Cerebellar cortex (tissue), 1 donor: ENCODE measurements at regions not wholly inside any gene's neighbourhood (a gene's known extent, or its start where the extent isn't known, plus 50 kb on each side); places are given as distances from the start of the nearest gene placed in this dataset.
"Not testable (repeated sequence)": the region's sequence is repeated elsewhere in the genome, so short reads cannot be mapped to it uniquely, and the experiment has no call there.

Experiments
- DNase-seq: peaks from one replicate; pipeline ENCODE4 v3.0.0-alpha.2; 2015; ENCODE audit warnings: low spot score

GRCh38 chr3:182136008-182136910 is 424.5 kb downstream of the SOX2 start:
- no peak for DNase-seq

- DNase-seq = no peak
Observed at GRCh38 chr3:182138393-182138792, 426.7 kb downstream of the SOX2 start.

- DNase-seq = no peak
Observed at GRCh38 chr3:182139627-182140357, 428.1 kb downstream of the SOX2 start.

- no peak for DNase-seq
Observed at GRCh38 chr3:182142928-182143327, 431.2 kb downstream of the SOX2 start.

GRCh38 chr3:182143903-182144302 is 432.2 kb downstream of the SOX2 start:
- DNase-seq = no peak

GRCh38 chr3:182148360-182148759 is 436.6 kb downstream of the SOX2 start:
- DNase-seq = no peak

GRCh38 chr3:182149594-182149993 is 437.9 kb downstream of the SOX2 start:
- DNase-seq = no peak

- DNase-seq = not testable (repeated sequence)
Observed at GRCh38 chr3:182156326-182156725, 444.6 kb downstream of the SOX2 start.

- no peak for DNase-seq
Observed at GRCh38 chr3:182165234-182165633, 453.5 kb downstream of the SOX2 start.

GRCh38 chr3:182172534-182172933 is 460.8 kb downstream of the SOX2 start:
- DNase-seq = no peak

GRCh38 chr3:182178488-182179200 is 466.9 kb downstream of the SOX2 start:
- no peak for DNase-seq

GRCh38 chr3:182179631-182180030 is 467.9 kb downstream of the SOX2 start:
- no peak for DNase-seq

GRCh38 chr3:182180654-182181385 is 469.1 kb downstream of the SOX2 start:
- no peak for DNase-seq

GRCh38 chr3:182182531-182182968 is 470.8 kb downstream of the SOX2 start:
- no peak for DNase-seq

- DNase-seq = no peak
Observed at GRCh38 chr3:182183716-182184430, 472.1 kb downstream of the SOX2 start.

GRCh38 chr3:182185313-182185712 is 473.6 kb downstream of the SOX2 start:
- DNase-seq = no peak

GRCh38 chr3:182190056-182190455 is 478.3 kb downstream of the SOX2 start:
- DNase-seq = no peak

- DNase-seq = no peak
Observed at GRCh38 chr3:182198345-182198744, 486.6 kb downstream of the SOX2 start.

GRCh38 chr3:182201456-182202168 is 489.9 kb downstream of the SOX2 start:
- no peak for DNase-seq

- DNase-seq = no peak
Observed at GRCh38 chr3:182212479-182213076, 500.9 kb downstream of the SOX2 start.
